ENCODE measurements at regions not wholly inside any gene's neighbourhood (a gene's known extent, or its start where the extent isn't known, plus 50 kb on each side); places are given as distances from the start of the nearest gene placed in this dataset.
"Not testable (repeated sequence)": the region's sequence is repeated elsewhere in the genome, so short reads cannot be mapped to it uniquely, and the experiment has no call there.

- ChIA-PET CTCF (no interaction called here), POLR2A (no interaction called here)
- TF ChIP-seq CTCF (IDR thresholded peaks at IDR 0.05; ENCODE audit: low read depth, low read length): no peak
- no peak for DNase-seq (ENCODE audit: low read depth, low spot score)
- Histone ChIP-seq H3K9me3 (ENCODE audit: control insufficient read depth, insufficient read depth, low read length) (no peaks in the 10 kb centered on the region), H3K27ac (ENCODE audit: low read depth, low read length) (no peak overlapping the region), H3K4me3 (ENCODE audit: low read depth, low read length) (no peak overlapping the region), H3K27me3 (ENCODE audit: control insufficient read depth, insufficient read depth, low read length) (no peaks in the 10 kb centered on the region)
Observed at GRCh38 chr6:75020376-75020775, 185.5 kb downstream of the COL12A1 start.

DNA sequence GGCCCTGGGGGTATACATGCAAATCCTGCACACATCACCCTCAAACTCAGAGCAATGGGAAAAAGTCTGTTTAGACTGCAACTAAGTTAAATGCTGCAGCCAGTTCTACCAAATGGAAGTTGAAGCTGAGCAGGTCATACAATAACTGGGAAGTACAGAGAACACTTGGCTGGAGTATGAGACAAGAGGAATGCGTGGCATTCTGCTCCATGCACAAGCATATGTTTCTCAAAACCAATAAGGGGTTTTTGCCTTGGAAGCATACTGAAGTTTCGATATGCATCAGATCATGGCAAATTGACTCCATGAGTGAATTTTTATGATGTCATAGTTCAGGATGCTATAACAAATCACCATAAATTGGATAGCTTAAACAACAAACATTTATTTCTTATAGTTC, 193.8 kb downstream of the COL12A1 start:
- Histone ChIP-seq H3K4me3 (ENCODE audit: low read depth, low read length) (no peak overlapping the region), H3K9me3 (ENCODE audit: control insufficient read depth, insufficient read depth, low read length) (no peaks in the 10 kb centered on the region), H3K27ac (ENCODE audit: low read depth, low read length) (no peak overlapping the region), H3K27me3 (ENCODE audit: control insufficient read depth, insufficient read depth, low read length) (no peaks in the 10 kb centered on the region)
- no peak for DNase-seq (ENCODE audit: low read depth, low spot score)
- POLR2A ChIA-PET: no interaction called here
- CTCF ChIA-PET: no interaction called here
- TF ChIP-seq CTCF (IDR thresholded peaks at IDR 0.05; ENCODE audit: low read depth, low read length): no peak

DNA sequence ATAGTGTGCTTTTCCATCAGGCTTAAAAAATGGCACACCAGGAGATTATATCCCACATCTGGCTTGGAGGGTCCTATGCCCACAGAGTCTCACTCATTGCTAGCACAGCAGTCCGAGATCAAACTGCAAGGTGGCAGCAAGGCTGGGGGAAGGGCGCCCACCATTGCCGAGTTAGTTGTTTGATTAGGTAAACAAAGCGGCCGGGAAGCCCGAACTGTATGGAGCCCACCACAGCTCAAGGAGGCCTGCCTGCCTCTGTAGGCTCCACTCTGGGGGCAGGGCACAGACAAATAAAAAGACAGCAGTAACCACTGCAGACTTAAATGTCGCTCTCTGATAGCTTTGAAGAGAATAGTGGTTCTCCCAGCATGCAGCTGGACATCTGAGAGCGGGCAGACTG, 201.9 kb downstream of the COL12A1 start:
- H3K9me3 ChIP-seq (ENCODE audit: control insufficient read depth, insufficient read depth, low read length); CTCF ChIA-PET; H3K4me3 ChIP-seq (ENCODE audit: low read depth, low read length); H3K27ac ChIP-seq (ENCODE audit: low read depth, low read length); POLR2A ChIA-PET; DNase-seq (ENCODE audit: low read depth, low spot score); H3K27me3 ChIP-seq (ENCODE audit: control insufficient read depth, insufficient read depth, low read length): not testable (repeated sequence)

DNA sequence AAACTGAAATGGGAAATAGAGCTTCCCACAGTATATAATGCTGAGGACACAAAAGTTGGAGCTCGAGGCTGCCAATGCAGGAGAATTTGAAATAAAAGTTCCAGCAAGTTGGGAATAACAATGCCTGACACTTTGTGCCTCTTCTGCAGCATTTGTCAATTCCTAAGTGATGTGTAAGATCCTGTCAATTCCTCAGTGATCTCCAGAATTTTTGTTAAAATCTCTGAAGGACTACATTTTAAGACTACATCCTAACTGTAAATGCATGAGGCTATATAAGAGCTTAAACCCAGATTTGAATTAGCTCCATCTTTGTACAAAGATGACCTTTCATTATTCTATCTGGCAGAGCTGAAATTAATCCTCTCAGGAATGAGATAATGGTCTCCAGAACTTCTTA, 208.2 kb downstream of the COL12A1 start:
- POLR2A ChIA-PET: no interaction called here
- no peaks in the 10 kb centered on the region for H3K9me3 ChIP-seq (ENCODE audit: control insufficient read depth, insufficient read depth, low read length)
- H3K4me3 ChIP-seq (ENCODE audit: low read depth, low read length): no peak overlapping the region
- TF ChIP-seq CTCF (IDR thresholded peaks at IDR 0.05; ENCODE audit: low read depth, low read length): no peak
- no peak overlapping the region for H3K27ac ChIP-seq (ENCODE audit: low read depth, low read length)
- CTCF ChIA-PET: interaction anchor here (0.6 kb wide), 1 partner anchor 212 kb away, joined by 3 read pairs; no protein-coding TSS in a partner anchor
- H3K27me3 ChIP-seq (ENCODE audit: control insufficient read depth, insufficient read depth, low read length): no peaks in the 10 kb centered on the region
- no peak for DNase-seq (ENCODE audit: low read depth, low spot score)

- POLR2A ChIA-PET: no interaction called here
- no peak for TF ChIP-seq CTCF (IDR thresholded peaks at IDR 0.05; ENCODE audit: low read depth, low read length)
- H3K27me3 ChIP-seq (ENCODE audit: control insufficient read depth, insufficient read depth, low read length): no peaks in the 10 kb centered on the region
- CTCF ChIA-PET: interaction anchor here (0.6 to 1.0 kb wide), 4 partner anchors 215 to 593 kb away, joined by 3 to 4 read pairs (median 3); no protein-coding TSS in a partner anchor
- no peaks in the 10 kb centered on the region for H3K9me3 ChIP-seq (ENCODE audit: control insufficient read depth, insufficient read depth, low read length)
- no peak overlapping the region for H3K27ac ChIP-seq (ENCODE audit: low read depth, low read length)
- DNase-seq (ENCODE audit: low read depth, low spot score): no peak
- no peak overlapping the region for H3K4me3 ChIP-seq (ENCODE audit: low read depth, low read length)
Observed at GRCh38 chr6:74993136-74993535, 212.7 kb downstream of the COL12A1 start.

Data from AG04450 (cell line).